Nephron progenitor cell (in vitro differentiated cells): ENCODE measurements at regions not wholly inside any gene's neighbourhood (a gene's known extent, or its start where the extent isn't known, plus 50 kb on each side); places are given as distances from the start of the nearest gene placed in this dataset.
A peak's percentile ranks its signal among the peaks of the same experiment; 100 is the strongest.

Source experiments
- DNase-seq: peaks from one replicate; pipeline ENCODE4 v3.0.0; 2021
- H3K27ac Mint-ChIP-seq: 2 replicates; pipeline ENCODE4 v1.8.0; 2021; ENCODE audit warnings: mild to moderate bottlenecking, moderate library complexity, mixed read lengths
- H3K27me3 Mint-ChIP-seq: 2 replicates; pipeline ENCODE4 v1.8.0; 2021; ENCODE audit warnings: mild to moderate bottlenecking, low read depth, mixed read lengths; ENCODE audit not compliant: poor library complexity
- H3K36me3 Mint-ChIP-seq: 2 replicates; pipeline ENCODE4 v1.8.0; 2021; ENCODE audit warnings: low read depth, mixed read lengths
- H3K4me1 Mint-ChIP-seq: 2 replicates; pipeline ENCODE4 v1.8.0; 2021; ENCODE audit warnings: mixed read lengths
- H3K4me3 Mint-ChIP-seq: 2 replicates; pipeline ENCODE4 v1.8.0; 2021; ENCODE audit warnings: mild to moderate bottlenecking, moderate library complexity, mixed read lengths
- H3K9me3 Mint-ChIP-seq: 2 replicates; pipeline ENCODE4 v1.8.0; 2021; ENCODE audit warnings: mild to moderate bottlenecking, moderate library complexity, mixed read lengths
- CTCF ChIP-seq: fragments of 200-600 bp; sonication (generic); IDR thresholded peaks from 2 replicates; pipeline ENCODE4 v1.5.0; 2021; ENCODE audit warnings: antibody characterized with exemption

DNA sequence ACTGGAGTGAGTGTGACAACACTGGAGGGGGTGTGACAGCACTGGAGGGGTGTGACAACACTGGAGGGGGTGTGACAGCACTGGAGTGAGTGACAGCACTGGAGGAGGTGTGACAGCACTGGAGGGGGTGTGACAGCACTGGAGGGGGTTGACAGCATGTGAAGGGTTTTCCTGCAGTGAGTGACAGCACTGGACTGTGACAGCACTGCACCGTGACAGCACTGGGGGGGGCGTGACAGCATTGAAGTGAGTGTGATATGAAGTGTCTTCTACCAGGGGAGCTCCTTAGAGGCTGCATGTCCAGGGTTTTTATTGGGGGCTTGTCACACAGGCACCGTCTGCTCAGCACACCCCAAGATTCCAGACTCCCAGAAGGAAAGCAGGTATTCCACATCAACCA is 274.8 kb downstream of the TEX29 start:
- H3K27ac Mint-ChIP-seq = no peak overlapping the region
- TF ChIP-seq CTCF = no peak
- peaks cover 38% of the 10 kb centered on the region for H3K4me1 Mint-ChIP-seq
- peaks cover 6% of the 10 kb centered on the region for H3K27me3 Mint-ChIP-seq
- no peak for DNase-seq
- no peaks in the 10 kb centered on the region for H3K36me3 Mint-ChIP-seq
- peaks cover 10% of the 10 kb centered on the region for H3K9me3 Mint-ChIP-seq
- no peak overlapping the region for H3K4me3 Mint-ChIP-seq

- peaks cover 43% of the 10 kb centered on the region for H3K4me1 Mint-ChIP-seq
- H3K36me3 Mint-ChIP-seq = no peaks in the 10 kb centered on the region
- peak overlapping the region; percentile 37 for H3K27ac Mint-ChIP-seq
- no peak for DNase-seq
- peaks cover 8% of the 10 kb centered on the region for H3K27me3 Mint-ChIP-seq
- no peak for TF ChIP-seq CTCF
- no peak overlapping the region for H3K4me3 Mint-ChIP-seq
- H3K9me3 Mint-ChIP-seq = peaks cover 9% of the 10 kb centered on the region
Measured at GRCh38 chr13:111595791-111596190, 275.3 kb downstream of the TEX29 start.

DNA sequence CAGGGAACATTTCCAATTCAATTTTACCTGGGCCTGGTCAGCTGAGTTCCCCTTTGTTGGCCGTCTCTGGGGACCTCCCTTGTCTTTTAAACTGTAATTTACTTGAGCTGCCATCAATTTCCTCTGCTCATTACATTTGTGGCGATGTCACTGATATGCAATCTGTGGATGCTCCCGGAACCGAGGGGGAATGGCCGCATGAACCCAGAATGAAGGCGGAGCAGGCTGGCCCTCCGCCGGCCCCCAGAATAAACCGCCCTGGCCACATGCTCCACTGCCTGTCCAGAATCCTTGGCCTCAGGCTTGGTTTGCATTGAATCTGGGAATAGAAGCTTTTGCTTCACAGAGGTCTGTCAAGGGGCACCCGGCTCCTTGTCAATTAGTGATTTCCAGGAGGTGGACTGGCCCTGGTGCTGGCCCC is 276.8 kb downstream of the TEX29 start:
- peaks cover 11% of the 10 kb centered on the region for H3K27me3 Mint-ChIP-seq
- H3K36me3 Mint-ChIP-seq = no peaks in the 10 kb centered on the region
- H3K27ac Mint-ChIP-seq = no peak overlapping the region
- peaks cover 9% of the 10 kb centered on the region for H3K9me3 Mint-ChIP-seq
- no peak for TF ChIP-seq CTCF
- DNase-seq = no peak
- H3K4me1 Mint-ChIP-seq = peaks cover 55% of the 10 kb centered on the region
- no peak overlapping the region for H3K4me3 Mint-ChIP-seq

DNA sequence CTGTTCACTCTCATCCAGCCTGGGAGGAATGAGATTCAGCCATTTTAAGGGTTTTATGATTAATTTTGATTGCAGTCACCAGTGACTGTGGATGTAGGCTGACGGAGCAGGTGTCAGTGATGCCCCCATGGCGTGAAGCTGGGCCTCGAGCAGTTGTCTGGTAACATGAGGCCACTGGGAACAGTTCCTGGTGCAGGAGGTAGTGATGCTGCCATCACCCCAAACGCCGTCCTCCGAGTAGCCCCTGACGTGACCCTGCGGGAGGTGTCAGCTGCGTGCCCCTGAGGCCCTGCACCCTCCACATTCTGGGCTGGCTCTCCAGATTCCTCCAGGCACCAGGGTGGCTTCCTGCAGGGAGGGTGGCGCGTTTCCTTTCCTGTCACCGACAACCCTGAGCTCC is 277.2 kb downstream of the TEX29 start:
- no peak for TF ChIP-seq CTCF
- Mint-ChIP-seq H3K36me3 (no peaks in the 10 kb centered on the region), H3K27ac (no peak overlapping the region), H3K9me3 (peaks cover 9% of the 10 kb centered on the region), H3K27me3 (peaks cover 15% of the 10 kb centered on the region), H3K4me3 (no peak overlapping the region), H3K4me1 (peaks cover 59% of the 10 kb centered on the region)
- no peak for DNase-seq

GRCh38 chr13:111598747-111599146 is 278.3 kb downstream of the TEX29 start:
- H3K27me3 Mint-ChIP-seq = peaks cover 16% of the 10 kb centered on the region
- no peak overlapping the region for H3K27ac Mint-ChIP-seq
- no peak overlapping the region for H3K4me3 Mint-ChIP-seq
- no peaks in the 10 kb centered on the region for H3K36me3 Mint-ChIP-seq
- no peak for TF ChIP-seq CTCF
- H3K4me1 Mint-ChIP-seq = peaks cover 60% of the 10 kb centered on the region
- H3K9me3 Mint-ChIP-seq = peaks cover 9% of the 10 kb centered on the region
- no peak for DNase-seq

- Mint-ChIP-seq H3K36me3 (no peaks in the 10 kb centered on the region), H3K9me3 (peaks cover under 1% of the 10 kb centered on the region), H3K4me3 (no peak overlapping the region), H3K27me3 (peaks cover 16% of the 10 kb centered on the region), H3K27ac (peak overlapping the region; percentile 12), H3K4me1 (peaks cover 54% of the 10 kb centered on the region)
- no peak for DNase-seq
- no peak for TF ChIP-seq CTCF
Measured at GRCh38 chr13:111599791-111600190, 279.3 kb downstream of the TEX29 start.
